K562 (cell line): ENCODE measurements at regions not wholly inside any gene's neighbourhood (a gene's known extent, or its start where the extent isn't known, plus 50 kb on each side); places are given as distances from the start of the nearest gene placed in this dataset.
A peak's percentile ranks its signal among the peaks of the same experiment; 100 is the strongest.

Experiments
- ATAC-seq: fragments of 200-7000 bp; cut with Tn5 transposase; 3 replicates; pipeline ENCODE4 v1.9.1; 2020; ENCODE audit warnings: moderate library complexity
- BruUV-seq: library from RNA; stranded (reverse); fragments of 400-500 nt; replicated peaks from 2 replicates; lab custom pipeline; 2021; lab: Mats Ljungman, UMichigan
- CTCF ChIA-PET: fragments of 300-600 bp; formaldehyde crosslinking; extraction: SDS; loops from one replicate; lab custom pipeline; 2021; ENCODE audit warnings: low intra/inter-chr PET ratio; lab: Yijun Ruan, JAX
- POLR2A ChIA-PET: fragments of 300-600, 350-650 bp; sonication (Branson Sonifier 250); formaldehyde crosslinking; extraction: SDS; loops from one replicate; lab custom pipeline; 2021; ENCODE audit warnings: antibody characterized with exemption, inconsistent platforms; lab: Yijun Ruan, JAX
- DNase-seq, 4 experiments: peaks; one replicate each; pipeline versions ENCODE4 v3.0.0 to v3.0.0-alpha.2; 2011 to 2018; ENCODE audit warnings: low spot score in 3 of 4, mixed read lengths in 3 of 4; ENCODE audit errors: extremely low read depth in 1 of 4
- FAIRE-seq: peaks from 2 replicates; lab custom pipeline; 2011; peaks lifted over from hg19 to GRCh38; lab: Jason Lieb, UNC
- H2AFZ ChIP-seq: 2 replicates; pipeline ENCODE4 v1.6.0; 2011; ENCODE audit warnings: low read depth, low read length, control low read depth, inconsistent platforms
- H3K27ac ChIP-seq: fragments of 200-600 bp; 3 replicates; pipeline ENCODE4 v1.8.0; 2011; ENCODE audit warnings: low read depth, mild to moderate bottlenecking, control low read depth, inconsistent platforms, low read length, moderate library complexity, mixed read lengths; ENCODE audit errors: extremely low read depth
- H3K27me3 ChIP-seq, 2 experiments: fragments of 300-600 bp in 1 of 2; 2 replicates in 1 of 2; 3 replicates in 1 of 2; pipeline versions ENCODE4 v1.6.0 to v1.8.0; 2011; ENCODE audit warnings: inconsistent platforms in 2 of 2, low read length in 2 of 2, mild to moderate bottlenecking in 1 of 2, mixed read lengths in 1 of 2, moderate library complexity in 1 of 2; ENCODE audit not compliant: control insufficient read depth in 2 of 2, insufficient read depth in 2 of 2
- H3K36me3 ChIP-seq: fragments of 300-600 bp; 3 replicates; pipeline ENCODE4 v1.8.0; 2011; ENCODE audit warnings: mild to moderate bottlenecking, low read length, inconsistent platforms; ENCODE audit not compliant: control insufficient read depth, insufficient read depth
- H3K4me1 ChIP-seq, 2 experiments: fragments of 200-600 bp in 1 of 2; replicated peaks in 1 of 2; 2 replicates in 1 of 2; 3 replicates in 1 of 2; pipeline versions ENCODE4 v1.5.1 to v1.8.0; 2011; ENCODE audit warnings: inconsistent platforms in 2 of 2, low read length in 2 of 2, mild to moderate bottlenecking in 1 of 2, mixed read lengths in 1 of 2, moderate library complexity in 1 of 2; ENCODE audit not compliant: control insufficient read depth in 2 of 2, insufficient read depth in 2 of 2
- H3K4me2 ChIP-seq: 2 replicates; pipeline ENCODE4 v1.6.1; 2011; ENCODE audit warnings: low read length, control low read depth, inconsistent platforms, mixed read lengths; ENCODE audit not compliant: insufficient read depth
- H3K4me3 ChIP-seq: fragments of 200-600 bp; sonication (generic), shearing (Covaris generic); 2 replicates; pipeline ENCODE4 v1.5.1; 2016; ENCODE audit warnings: control low read depth, inconsistent platforms
- H3K79me2 ChIP-seq: fragments of 200-600 bp; 3 replicates; pipeline ENCODE4 v1.8.0; 2011; ENCODE audit warnings: low read length, inconsistent platforms; ENCODE audit not compliant: control insufficient read depth, insufficient read depth
- H3K9ac ChIP-seq, 2 experiments: 2 replicates each; pipeline versions ENCODE4 v1.6.0 to v1.6.1; 2011; ENCODE audit warnings: low read depth in 2 of 2, low read length in 2 of 2, control low read depth in 1 of 2, inconsistent platforms in 1 of 2, mild to moderate bottlenecking in 1 of 2, mixed read lengths in 1 of 2; ENCODE audit not compliant: insufficient read depth in 1 of 2
- H3K9me1 ChIP-seq: one replicate; pipeline ENCODE4 v1.6.0; 2011; ENCODE audit warnings: inconsistent platforms, mild to moderate bottlenecking, low read length, moderate library complexity; ENCODE audit not compliant: control insufficient read depth, insufficient read depth
- H3K9me3 ChIP-seq: replicated peaks from 2 replicates; pipeline ENCODE4 v1.5.1; 2011; ENCODE audit warnings: low read depth, low read length, inconsistent platforms; ENCODE audit not compliant: control insufficient read depth, insufficient read depth
- H4K20me1 ChIP-seq: replicated peaks from 2 replicates; pipeline ENCODE4 v1.6.1; 2011; ENCODE audit warnings: low read length, inconsistent platforms, mixed read lengths; ENCODE audit not compliant: control insufficient read depth, insufficient read depth
- ATF3 ChIP-seq, 2 experiments: fragments of 450-650 bp in 1 of 2; sonication (generic) in 1 of 2; formaldehyde crosslinking in 1 of 2; IDR thresholded peaks in 1 of 2; conservative IDR thresholded peaks in 1 of 2; 2 replicates each; pipeline versions ENCODE4 v1.6.1 to v1.8.1; 2016 to 2023; ENCODE audit warnings: mild to moderate bottlenecking in 2 of 2, moderate library complexity in 2 of 2, inconsistent platforms in 1 of 2, missing genetic modification reagents in 1 of 2
- HMBOX1 ChIP-seq: sonication (generic); IDR thresholded peaks from 2 replicates; pipeline ENCODE4 v1.6.1; 2016
- JUN ChIP-seq, 2 experiments: sonication (generic) in 1 of 2; formaldehyde crosslinking in 1 of 2; IDR thresholded peaks; 2 replicates each; pipeline versions ENCODE4 v1.6.1 to v1.8.0; 2012 to 2022; ENCODE audit warnings: borderline replicate concordance in 2 of 2, mild to moderate bottlenecking in 2 of 2, improper control_type of control experiment in 1 of 2, low read depth in 1 of 2, low read length in 1 of 2, missing genetic modification reagents in 1 of 2
- NFIC ChIP-seq: fragments of 450-650 bp; IDR thresholded peaks from 2 replicates; pipeline ENCODE4 v1.6.1; 2017; ENCODE audit warnings: mild to moderate bottlenecking, inconsistent platforms
- ZNF354B ChIP-seq: fragments of 250-450 bp; sonication (Bioruptor Pico); IDR thresholded peaks from 2 replicates; pipeline ENCODE4 v1.4.0; 2020
- WGBS: fragments of 100-300 bp; shearing (Covaris generic); methylation state at CpG from one replicate; pipeline ENCODE4 v1.1.6; 2016; ENCODE audit warnings: low coverage, mixed read lengths; ENCODE audit not compliant: insufficient coverage; ENCODE audit errors: missing lambda C conversion rate; 5-methylcytosine and 5-hydroxymethylcytosine counted together
- in situ Hi-C: fragments of 300-500 bp; cut with MboI; formaldehyde crosslinking; loops from 4 replicates; pipeline ENCODE4 v1.15.0; 2018; ENCODE audit warnings: inconsistent platforms, mixed read lengths
- intact Hi-C: fragments of 100-400 bp; cut with micrococcal nuclease; formaldehyde crosslinking; loops from 2 replicates; pipeline ENCODE4 v1.14.2; 2022

GRCh38 chr3:72162649-72163184 is 377.8 kb upstream of the PROK2 start (continued):
- peak; percentile 38 for TF ChIP-seq ATF3 (IDR thresholded peaks at IDR 0.05)
- no peak for TF ChIP-seq ATF3 (CRISPR knock-in tag; conservative IDR thresholded peaks at IDR 0.05)

GRCh38 chr3:72161881-72162595 is 377.1 kb upstream of the PROK2 start:
- FAIRE-seq, result no peak

More at GRCh38 chr3:72161881-72162595, 377.1 kb upstream of the PROK2 start:
- H4K20me1 ChIP-seq, result no peaks in the 10 kb centered on the region
- ChIA-PET POLR2A (interaction anchor here (0.6 to 1.0 kb wide), 3 partner anchors 9 to 270 kb away, joined by 3 to 7 read pairs (median 4); no protein-coding TSS in a partner anchor), CTCF (no interaction called here)
- H3K27ac ChIP-seq, result no peak overlapping the region; the same call in 2 of the 3 replicates
- H3K4me1 ChIP-seq, result peaks cover 18 to 44% of the 10 kb centered on the region in 2 experiments; a peak in 4 of 5 replicates
- no peaks in the 10 kb centered on the region for H3K9me1 ChIP-seq
- DNase-seq (no peak), ATAC-seq (no peak)
- no peaks in the 10 kb centered on the region; the same call in 1 of the 2 replicates for H3K9me3 ChIP-seq
- in situ Hi-C loops (no loop called here), intact Hi-C loops (loop anchor here (2.0 to 5.0 kb wide), 3 partner anchors 75 to 207 kb away; no protein-coding TSS in a partner anchor)
- no peaks in the 10 kb centered on the region for H3K79me2 ChIP-seq
- H3K36me3 ChIP-seq, result no peaks in the 10 kb centered on the region
- H3K27me3 ChIP-seq, result no peaks in the 10 kb centered on the region
- peak overlapping the region; percentile 74 for H2AFZ ChIP-seq
- WGBS, result 33% methylated on average over 13 of the region's 13 CpGs
- peak overlapping the region in 1 of 2 experiments; percentile 48; a peak in 1 of 4 replicates for H3K9ac ChIP-seq
- BruUV-seq, result no TSS peak
- H3K4me2 ChIP-seq, result peak overlapping the region; percentile 37; the same call in 1 of the 2 replicates
- no peak overlapping the region for H3K4me3 ChIP-seq
- TF ChIP-seq JUN (IDR thresholded peaks at IDR 0.05; ENCODE audit: borderline replicate concordance, low read depth, low read length), result no peak
- no peak for TF ChIP-seq JUN (CRISPR knock-in tag; IDR thresholded peaks at IDR 0.05; ENCODE audit: borderline replicate concordance)
- TF ChIP-seq HMBOX1, result 0 out of 2 replicates have a peak, but pooled peaks have one; percentile 10
- peak; percentile 24; the same call in 1 of the 2 replicates for TF ChIP-seq NFIC
- TF ChIP-seq ZNF354B (CRISPR knock-in tag), result no peak
